ENCODE measurements at regions not wholly inside any gene's neighbourhood (a gene's known extent, or its start where the extent isn't known, plus 50 kb on each side); places are given as distances from the start of the nearest gene placed in this dataset.

GRCh38 chr1:69410893-69411292 is 156.8 kb upstream of the LRRC7 start:
- TF ChIP-seq EZH2 (IDR thresholded peaks at IDR 0.05; ENCODE audit: insufficient read depth, poor library complexity, severe bottlenecking) (no peak), EZH2phosphoT487 (IDR thresholded peaks at IDR 0.05; ENCODE audit: insufficient read depth, low read depth) (no peak)

Measured in GM23248 (cell line).